OCI-LY7 (cell line): ENCODE measurements at regions not wholly inside any gene's neighbourhood (a gene's known extent, or its start where the extent isn't known, plus 50 kb on each side); places are given as distances from the start of the nearest gene placed in this dataset.

ENCODE experiments used
- CTCF ChIP-seq: fragments of 200-600 bp; sonication (generic); conservative IDR thresholded peaks from 2 replicates; pipeline ENCODE4 v1.5.1; 2014; ENCODE audit warnings: mild to moderate bottlenecking, antibody characterized with exemption, low read length, moderate library complexity, mixed read lengths
- EZH2phosphoT487 ChIP-seq: fragments of 200-600 bp; sonication (generic); IDR thresholded peaks from 2 replicates; pipeline ENCODE4 v1.6.1; 2018; ENCODE audit warnings: low read depth, borderline replicate concordance, mild to moderate bottlenecking, mixed run types, antibody characterized with exemption, low read length, moderate library complexity, mixed read lengths

GRCh38 chr19:28257396-28257795, 955.6 kb downstream of the UQCRFS1 start:
- no peak for TF ChIP-seq EZH2phosphoT487
- no peak for TF ChIP-seq CTCF
